Spinal cord (tissue), 9 donors: ENCODE measurements at regions not wholly inside any gene's neighbourhood (a gene's known extent, or its start where the extent isn't known, plus 50 kb on each side); places are given as distances from the start of the nearest gene placed in this dataset.
"Not testable (repeated sequence)": the region's sequence is repeated elsewhere in the genome, so short reads cannot be mapped to it uniquely, and the experiment has no call there.

Experiments used
- DNase-seq, 6 donors: peaks; one replicate each; pipeline versions ENCODE4 v3.0.0 to v3.0.0-alpha.2; 2013 to 2015; ENCODE audit warnings: low spot score in 6 of 6, low read depth in 4 of 6
- H3K27ac ChIP-seq: one replicate; pipeline ENCODE4 v1.5.1; 2013; ENCODE audit warnings: low read depth, low read length, control low read depth
- H3K27me3 ChIP-seq: one replicate; pipeline ENCODE4 v1.6.1; 2013; ENCODE audit warnings: low read length; ENCODE audit not compliant: control insufficient read depth, insufficient read depth
- H3K36me3 ChIP-seq: one replicate; pipeline ENCODE4 v1.6.1; 2013; ENCODE audit warnings: low read length; ENCODE audit not compliant: control insufficient read depth, insufficient read depth
- H3K4me1 ChIP-seq: one replicate; pipeline ENCODE4 v1.6.1; 2013; ENCODE audit warnings: low read length; ENCODE audit not compliant: control insufficient read depth, insufficient read depth
- H3K4me3 ChIP-seq: one replicate; pipeline ENCODE4 v1.5.1; 2013; ENCODE audit warnings: low read depth, low read length, control low read depth
- H3K9me3 ChIP-seq: one replicate; pipeline ENCODE4 v1.6.1; 2013; ENCODE audit warnings: low read length; ENCODE audit not compliant: control insufficient read depth, insufficient read depth
- WGBS: methylation state at CpG from one replicate; pipeline ENCODE4 v1.1.5; 2013; ENCODE audit warnings: missing lambda C conversion rate; ENCODE audit not compliant: insufficient coverage; 5-methylcytosine and 5-hydroxymethylcytosine counted together
- donor health status: healthy.

DNA sequence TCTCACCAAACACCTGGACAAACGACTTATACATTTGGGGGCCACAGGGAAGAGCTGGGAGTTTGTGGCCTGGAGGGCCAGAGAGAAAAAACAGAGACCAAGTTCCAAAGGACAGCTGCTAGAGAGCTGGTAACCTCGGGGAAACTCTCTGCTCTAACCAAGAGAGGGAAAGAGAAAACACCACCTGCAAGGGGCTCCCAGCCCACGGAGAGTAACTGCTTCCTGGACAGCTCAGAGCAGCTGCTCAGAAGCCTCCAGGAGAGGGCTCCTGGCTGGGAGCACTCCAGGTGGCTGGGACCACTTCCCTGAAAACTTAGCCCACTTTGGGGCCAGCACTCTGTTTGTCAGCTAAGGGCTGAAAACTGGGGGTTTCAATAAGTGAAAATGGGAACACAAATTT is 154.8 kb upstream of the GRIK3 start:
- no peaks in the 10 kb centered on the region for H3K9me3 ChIP-seq
- 30% methylated on average over 2 of the region's 3 CpGs for WGBS
- no peak overlapping the region for H3K4me3 ChIP-seq
- H3K4me1 ChIP-seq, result no peaks in the 10 kb centered on the region
- no peaks in the 10 kb centered on the region for H3K27me3 ChIP-seq
- no peak overlapping the region for H3K27ac ChIP-seq
- DNase-seq, result no peak
- no peaks in the 10 kb centered on the region for H3K36me3 ChIP-seq

DNA sequence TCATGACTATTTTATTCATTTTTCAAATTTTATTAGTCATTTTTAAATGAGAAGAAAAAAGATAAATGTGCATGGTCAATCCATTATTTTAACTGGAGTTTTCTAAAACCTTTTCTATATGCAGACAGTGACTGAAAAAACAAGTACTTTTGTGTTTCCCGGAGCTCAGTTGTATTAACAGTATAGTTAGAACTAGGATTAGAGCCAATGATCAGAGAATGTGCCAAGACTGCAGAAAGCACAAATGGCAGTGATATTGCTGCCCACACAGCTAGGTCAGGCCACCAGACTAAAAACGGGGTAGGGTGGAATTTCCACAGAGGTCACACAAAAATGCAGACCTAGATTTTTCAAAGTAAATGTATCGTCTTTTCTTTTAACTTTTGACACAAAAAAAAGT is 163.1 kb upstream of the GRIK3 start:
- no peak overlapping the region for H3K4me3 ChIP-seq
- H3K4me1 ChIP-seq, result no peaks in the 10 kb centered on the region
- peak in 2 of 6 donors; percentile 35 to 67 for DNase-seq
- H3K27me3 ChIP-seq, result no peaks in the 10 kb centered on the region
- no peaks in the 10 kb centered on the region for H3K9me3 ChIP-seq
- WGBS, result 0% methylated on average over 1 of the region's 3 CpGs
- no peaks in the 10 kb centered on the region for H3K36me3 ChIP-seq
- no peak overlapping the region for H3K27ac ChIP-seq

DNA sequence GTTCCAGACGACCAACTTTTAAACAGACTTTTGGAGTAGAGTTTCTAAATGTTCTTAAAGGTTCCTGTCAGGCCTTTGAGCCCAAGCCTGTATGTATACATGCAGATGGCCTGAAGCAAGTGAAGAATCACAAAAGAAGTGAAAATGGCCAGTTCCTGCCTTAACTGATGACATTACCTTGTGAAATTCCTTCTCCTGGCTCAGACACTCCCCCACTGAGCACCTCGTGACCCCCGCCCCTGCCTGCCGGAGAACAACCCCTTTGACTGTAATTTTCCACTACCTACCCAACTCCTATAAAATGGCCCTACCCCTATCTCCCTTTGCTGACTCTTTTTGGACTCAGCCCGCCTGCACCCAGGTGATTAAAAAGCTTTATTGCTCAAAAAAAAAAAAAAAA is 180.0 kb upstream of the GRIK3 start:
- H3K36me3 ChIP-seq, H3K4me3 ChIP-seq, H3K4me1 ChIP-seq, H3K27me3 ChIP-seq, H3K27ac ChIP-seq, H3K9me3 ChIP-seq, DNase-seq: not testable (repeated sequence)
- 74% methylated on average over 3 of the region's 5 CpGs for WGBS

DNA sequence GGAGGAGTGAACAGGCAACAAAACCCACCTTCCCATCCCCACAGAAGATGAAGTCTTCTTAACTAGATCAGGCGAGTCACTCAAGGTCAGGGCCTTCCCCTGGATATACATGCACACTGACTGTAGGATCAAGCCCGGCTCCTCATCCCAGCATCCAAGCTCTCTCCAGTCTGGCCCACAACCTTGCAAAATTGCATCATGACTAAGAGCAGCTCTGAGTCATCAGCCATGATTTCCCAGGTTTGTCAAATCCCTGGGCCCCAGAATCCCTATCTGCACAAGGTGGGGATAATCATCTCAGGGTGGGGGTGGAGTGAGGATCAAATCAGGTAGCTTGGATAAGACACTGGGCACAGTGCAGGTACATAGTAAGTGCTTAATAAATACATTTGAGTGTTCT is 199.3 kb upstream of the GRIK3 start:
- Histone ChIP-seq H3K9me3 (no peaks in the 10 kb centered on the region), H3K4me3 (no peak overlapping the region), H3K27me3 (peaks cover 2% of the 10 kb centered on the region), H3K36me3 (no peaks in the 10 kb centered on the region), H3K27ac (no peak overlapping the region), H3K4me1 (peaks cover 11% of the 10 kb centered on the region)
- 100% methylated on average over 2 of the region's 2 CpGs for WGBS
- no peak for DNase-seq

DNA sequence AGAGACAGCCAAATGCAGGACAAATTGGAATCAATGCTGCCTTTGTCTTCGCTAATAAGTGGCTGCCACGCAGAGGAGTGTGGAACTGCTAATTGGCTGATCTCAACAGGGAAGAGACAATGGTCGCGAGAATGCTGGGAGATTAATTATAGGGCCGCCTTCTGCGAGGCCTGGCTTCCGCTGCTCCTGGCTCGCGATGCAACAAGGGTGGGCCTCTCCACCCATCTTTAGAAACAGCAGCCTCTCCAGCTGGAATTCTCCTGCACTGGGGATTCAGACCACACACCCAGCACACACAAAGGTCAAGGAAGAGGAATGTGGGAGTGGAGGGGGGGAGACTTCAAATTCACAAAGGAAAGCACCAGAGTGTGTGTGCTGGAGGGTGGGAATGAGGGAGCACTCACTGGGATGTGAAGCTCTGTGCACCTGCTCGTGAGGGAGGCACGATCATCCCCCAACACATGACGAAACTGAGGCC is 200.7 kb upstream of the GRIK3 start:
- H3K9me3 ChIP-seq, result no peaks in the 10 kb centered on the region
- no peaks in the 10 kb centered on the region for H3K36me3 ChIP-seq
- H3K4me1 ChIP-seq, result peaks cover 11% of the 10 kb centered on the region
- WGBS, result 31% methylated on average over 5 of the region's 12 CpGs
- H3K4me3 ChIP-seq, result no peak overlapping the region
- no peak overlapping the region for H3K27ac ChIP-seq
- peak in 5 of 6 donors; percentile 38 to 93 (median 54) for DNase-seq
- no peaks in the 10 kb centered on the region for H3K27me3 ChIP-seq

DNA sequence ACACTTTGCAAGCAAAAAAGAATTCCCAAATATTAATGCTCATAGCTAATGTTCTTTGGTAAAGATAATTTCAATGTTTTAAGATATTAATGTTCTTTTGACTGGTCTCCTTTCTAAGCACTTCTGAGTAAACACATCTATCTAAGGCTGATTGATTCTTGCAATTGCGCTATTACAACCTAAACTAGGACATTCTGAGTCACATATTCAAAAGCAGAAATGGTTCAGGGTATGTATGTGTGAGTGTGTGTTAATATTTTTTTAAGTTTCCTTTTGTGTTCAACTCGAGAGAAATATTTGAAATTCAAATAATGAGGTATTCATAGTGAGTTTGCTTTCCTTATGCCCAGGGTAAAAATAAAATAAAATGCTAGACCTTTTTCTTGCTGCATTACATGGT is 203.6 kb upstream of the GRIK3 start:
- Histone ChIP-seq H3K27me3 (peaks cover 8% of the 10 kb centered on the region), H3K4me1 (peaks cover 21% of the 10 kb centered on the region), H3K27ac (no peak overlapping the region), H3K9me3 (no peaks in the 10 kb centered on the region), H3K36me3 (no peaks in the 10 kb centered on the region), H3K4me3 (no peak overlapping the region)
- no peak for DNase-seq
- WGBS, result no CpG with 5 or more reads among the region's 2 CpGs

DNA sequence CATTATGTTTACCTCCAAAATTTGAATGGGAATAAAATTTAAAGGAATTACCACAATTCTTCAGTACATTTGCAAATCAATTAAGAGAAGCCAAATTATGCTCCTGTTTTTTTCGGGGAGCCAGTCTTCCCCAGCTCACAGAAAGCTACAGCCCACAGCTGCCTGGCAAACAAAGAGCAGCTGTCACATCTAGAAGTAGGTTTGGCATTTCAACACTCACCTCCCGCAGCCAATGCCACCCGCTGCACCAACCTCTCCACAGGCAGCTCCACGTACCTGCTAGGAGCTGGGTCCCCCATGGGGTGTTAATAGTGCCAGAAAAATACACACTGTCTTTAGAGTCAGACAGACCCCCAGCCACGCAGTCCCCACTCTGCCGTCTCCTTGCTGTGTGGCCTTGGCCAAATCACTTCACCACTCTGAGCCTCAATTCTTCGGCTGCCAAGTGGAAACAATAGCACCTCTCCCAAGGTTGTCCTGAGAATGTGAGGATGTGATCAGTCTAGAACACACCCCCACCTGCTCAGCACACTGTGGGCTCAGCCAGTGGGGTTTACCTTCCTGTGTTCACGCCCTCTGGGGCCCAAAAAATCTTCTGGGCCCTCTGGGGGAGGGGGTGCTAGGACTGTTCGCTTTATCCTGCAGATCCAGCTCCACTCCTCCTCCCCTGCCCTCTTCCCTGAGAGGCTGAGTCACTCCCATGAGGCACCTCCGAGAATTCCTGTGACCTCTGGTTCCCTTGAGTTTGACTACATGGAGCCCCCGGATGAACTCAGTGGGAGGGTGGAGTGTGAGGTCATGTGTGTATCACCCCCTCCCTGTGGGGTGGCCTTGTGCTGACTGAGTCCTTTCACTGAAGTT is 204.3 kb upstream of the GRIK3 start:
- Histone ChIP-seq H3K4me3 (no peak overlapping the region), H3K9me3 (no peaks in the 10 kb centered on the region), H3K4me1 (peaks cover 21% of the 10 kb centered on the region), H3K27ac (no peak overlapping the region), H3K36me3 (no peaks in the 10 kb centered on the region), H3K27me3 (peaks cover 8% of the 10 kb centered on the region)
- DNase-seq, result peak in 1 of 6 donors; percentile 57
- 60% methylated on average over 3 of the region's 11 CpGs for WGBS

DNA sequence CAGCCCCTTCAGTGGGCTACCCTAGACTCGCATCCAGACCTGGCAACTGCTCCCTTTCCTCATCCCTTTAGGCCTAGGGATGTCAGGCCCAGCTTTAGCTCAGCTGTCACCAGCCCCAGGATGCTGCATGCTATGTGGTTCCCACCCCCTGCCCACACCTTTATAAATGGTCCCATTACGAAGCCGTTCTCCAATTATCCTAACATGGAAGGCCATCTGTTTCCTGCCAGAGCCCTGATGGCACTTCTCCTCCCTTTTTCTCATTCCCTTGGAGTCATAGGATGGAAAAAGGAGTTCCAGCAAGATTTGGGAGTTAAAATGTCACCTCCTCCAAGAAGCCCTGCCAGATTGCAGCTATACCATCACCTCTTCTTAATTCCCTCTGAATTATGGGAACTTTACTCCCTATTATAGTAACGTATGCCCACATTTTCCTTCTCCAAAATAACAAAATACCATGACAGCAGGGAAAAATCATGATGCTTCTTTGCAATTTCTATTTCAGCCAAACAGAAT is 205.0 kb upstream of the GRIK3 start:
- Histone ChIP-seq H3K27ac (no peak overlapping the region), H3K4me3 (no peak overlapping the region), H3K9me3 (no peaks in the 10 kb centered on the region), H3K27me3 (peaks cover 8% of the 10 kb centered on the region), H3K36me3 (no peaks in the 10 kb centered on the region), H3K4me1 (peaks cover 20% of the 10 kb centered on the region)
- DNase-seq, result peak in 1 of 6 donors; percentile 22
- WGBS, result 80% methylated on average over 3 of the region's 4 CpGs

DNA sequence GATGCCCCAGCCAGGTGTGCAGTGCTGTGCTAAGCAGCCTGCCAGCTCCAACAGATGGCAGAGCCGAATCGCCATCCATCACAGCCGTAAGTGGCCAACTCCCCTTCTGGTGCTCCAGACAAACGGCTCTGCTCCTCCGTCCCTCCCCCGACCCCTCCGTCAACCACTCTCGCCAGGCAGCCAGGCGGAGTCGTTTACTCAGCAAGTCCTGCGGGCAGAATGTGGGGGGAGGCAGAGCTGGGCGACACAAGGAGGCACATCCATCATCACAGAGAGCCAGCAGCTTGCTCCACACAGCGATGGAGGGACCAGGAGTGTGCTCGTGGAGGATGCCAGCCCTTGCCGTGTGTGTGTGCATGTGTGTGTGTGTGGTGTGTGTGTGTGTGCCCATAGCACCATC is 206.6 kb upstream of the GRIK3 start:
- Histone ChIP-seq H3K36me3 (no peaks in the 10 kb centered on the region), H3K4me1 (peaks cover 13% of the 10 kb centered on the region), H3K9me3 (no peaks in the 10 kb centered on the region), H3K27me3 (peaks cover 8% of the 10 kb centered on the region), H3K27ac (no peak overlapping the region), H3K4me3 (no peak overlapping the region)
- DNase-seq, result peak in 2 of 6 donors; percentile 67 to 84
- WGBS, result 26% methylated on average over 6 of the region's 15 CpGs

DNA sequence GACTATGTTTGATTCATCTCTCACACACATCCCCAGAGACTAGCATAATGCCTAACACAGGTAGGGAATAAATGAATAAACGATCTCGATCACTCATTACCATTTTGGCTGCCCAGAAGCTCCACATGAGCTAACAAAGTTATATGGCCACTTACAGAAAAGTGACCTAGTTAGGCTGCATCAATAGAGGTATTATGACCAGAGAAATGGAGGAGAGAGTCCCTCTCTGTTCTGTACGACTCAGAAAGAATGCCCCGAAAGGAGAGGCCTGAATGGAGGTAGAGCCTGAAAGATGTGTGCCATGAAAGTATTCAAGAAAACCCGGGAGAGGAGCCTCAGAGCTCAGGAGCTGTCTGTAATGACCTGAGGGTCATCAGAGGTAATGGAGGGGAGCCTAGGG is 208.2 kb upstream of the GRIK3 start:
- H3K36me3 ChIP-seq, result no peaks in the 10 kb centered on the region
- WGBS, result 40% methylated on average over 2 of the region's 5 CpGs
- H3K9me3 ChIP-seq, result no peaks in the 10 kb centered on the region
- no peak overlapping the region for H3K27ac ChIP-seq
- peaks cover 8% of the 10 kb centered on the region for H3K27me3 ChIP-seq
- peaks cover 13% of the 10 kb centered on the region for H3K4me1 ChIP-seq
- no peak overlapping the region for H3K4me3 ChIP-seq
- no peak for DNase-seq
